A673 (cell line): ENCODE measurements at regions not wholly inside any gene's neighbourhood (a gene's known extent, or its start where the extent isn't known, plus 50 kb on each side); places are given as distances from the start of the nearest gene placed in this dataset.
"Not testable (repeated sequence)": the region's sequence is repeated elsewhere in the genome, so short reads cannot be mapped to it uniquely, and the experiment has no call there.

Experiments used
- BruUV-seq: library from RNA; stranded (reverse); fragments of 400-500 nt; replicated peaks from 2 replicates; lab custom pipeline; 2021; lab: Mats Ljungman, UMichigan
- CTCF ChIA-PET: fragments of 300-600 bp; sonication (Branson Sonifier 250); formaldehyde crosslinking; loops from one replicate; lab custom pipeline; 2022; ENCODE audit warnings: antibody characterized with exemption; lab: Charles Lee
- POLR2A ChIA-PET: fragments of 300-600 bp; sonication (Branson Sonifier 250); formaldehyde crosslinking; loops from one replicate; lab custom pipeline; 2022; ENCODE audit warnings: antibody characterized with exemption; ENCODE audit not compliant: low non-redundant PET; lab: Charles Lee
- DNase-seq: peaks from one replicate; pipeline ENCODE4 v3.0.0-alpha.2; 2015; ENCODE audit warnings: low spot score
- H3K27ac ChIP-seq: fragments of 200-600 bp; sonication (generic); 2 replicates; pipeline ENCODE4 v1.5.1; 2016; ENCODE audit warnings: mixed run types, low read depth, mild to moderate bottlenecking, mixed read lengths, antibody characterized with exemption, low read length; ENCODE audit not compliant: poor library complexity, severe bottlenecking
- H3K27me3 ChIP-seq: fragments of 200-600 bp; sonication (generic); replicated peaks from 2 replicates; pipeline ENCODE4 v1.6.1; 2017; ENCODE audit warnings: mixed run types, low read depth, mild to moderate bottlenecking, mixed read lengths, antibody characterized with exemption, low read length; ENCODE audit not compliant: insufficient read depth, poor library complexity
- H3K36me3 ChIP-seq: fragments of 200-600 bp; sonication (generic); 2 replicates; pipeline ENCODE4 v1.6.1; 2016; ENCODE audit warnings: mixed run types, mild to moderate bottlenecking, mixed read lengths, antibody characterized with exemption, low read length; ENCODE audit not compliant: insufficient read depth, poor library complexity, severe bottlenecking
- H3K4me1 ChIP-seq: fragments of 200-600 bp; sonication (generic); 2 replicates; pipeline ENCODE4 v1.6.1; 2017; ENCODE audit warnings: mixed run types, mild to moderate bottlenecking, mixed read lengths, antibody characterized with exemption, low read length; ENCODE audit not compliant: insufficient read depth, poor library complexity, severe bottlenecking
- H3K4me3 ChIP-seq: fragments of 200-600 bp; sonication (generic); 2 replicates; pipeline ENCODE4 v1.5.1; 2016; ENCODE audit warnings: low read depth, mixed run types, mild to moderate bottlenecking, mixed read lengths, low read length; ENCODE audit not compliant: poor library complexity, severe bottlenecking
- H3K9me3 ChIP-seq: fragments of 200-600 bp; sonication (generic); 2 replicates; pipeline ENCODE4 v1.6.1; 2016; ENCODE audit warnings: mixed run types, low read depth, mild to moderate bottlenecking, mixed read lengths, antibody characterized with exemption, low read length; ENCODE audit not compliant: poor library complexity, severe bottlenecking
- CTCF ChIP-seq: fragments of 300-800, 200-600 bp; sonication (generic); conservative IDR thresholded peaks from 2 replicates; pipeline ENCODE4 v1.5.1; 2017; ENCODE audit warnings: low read depth, mild to moderate bottlenecking, antibody characterized with exemption, low read length, moderate library complexity, mixed read lengths
- EZH2 ChIP-seq: fragments of 200-600 bp; sonication (generic); IDR thresholded peaks from 2 replicates; pipeline ENCODE4 v1.6.1; 2017; ENCODE audit warnings: borderline replicate concordance, low read depth, mild to moderate bottlenecking, mixed read lengths, antibody characterized with exemption, low read length; ENCODE audit not compliant: poor library complexity, severe bottlenecking
- intact Hi-C: fragments of 100-400 bp; cut with micrococcal nuclease; formaldehyde crosslinking; loops from one replicate; pipeline ENCODE4 v1.10.0; 2022; ENCODE audit not compliant: unreplicated experiment

DNA sequence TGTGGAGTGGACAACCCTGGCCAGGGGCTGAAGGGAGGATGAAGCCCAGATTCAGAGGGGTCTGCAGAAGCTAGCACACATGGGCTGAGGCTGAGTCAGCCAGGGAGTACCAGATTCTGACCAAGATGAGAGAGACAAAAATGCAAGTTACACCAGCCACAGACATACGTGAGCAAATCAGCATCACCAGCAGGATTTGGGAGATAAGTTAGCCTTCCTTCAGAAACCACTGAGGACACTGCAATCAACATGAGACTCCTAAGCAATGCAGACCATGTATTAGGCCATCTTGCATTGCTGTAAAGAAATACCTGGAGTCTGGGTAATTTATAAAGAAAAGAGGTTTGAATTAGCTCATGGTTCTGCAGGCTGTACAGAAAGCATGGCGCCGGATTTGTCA is 57.0 kb upstream of the PAGE5 start:
- intact Hi-C loops, result no loop called here
- no TSS peak for BruUV-seq

DNA sequence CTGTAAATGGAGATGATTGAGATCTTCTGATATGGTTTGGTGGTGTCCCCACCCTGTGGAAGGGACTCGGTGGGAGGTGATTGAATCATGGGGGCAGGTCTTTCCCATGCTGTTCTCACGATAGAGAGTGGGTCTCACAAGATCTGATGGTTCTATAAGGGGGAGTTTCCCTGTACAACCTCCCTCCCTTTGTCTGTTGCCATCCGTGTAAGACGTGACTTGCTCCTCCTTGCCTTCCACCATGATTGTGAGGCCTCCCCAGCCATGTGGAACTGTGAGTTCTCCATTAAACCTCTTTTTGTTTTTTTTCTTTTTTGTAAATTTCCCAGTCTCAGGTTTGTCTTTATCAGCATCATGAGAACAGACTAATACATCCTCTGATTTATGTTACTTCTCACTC is 55.1 kb upstream of the PAGE5 start:
- BruUV-seq, H3K36me3 ChIP-seq, CTCF ChIA-PET: not testable (repeated sequence)

More for the DNA sequence above, 57.0 kb upstream of the PAGE5 start:
- Histone ChIP-seq H3K27ac (no peak overlapping the region), H3K36me3 (no peaks in the 10 kb centered on the region), H3K27me3 (no peaks in the 10 kb centered on the region), H3K4me3 (no peak overlapping the region), H3K9me3 (no peaks in the 10 kb centered on the region), H3K4me1 (no peaks in the 10 kb centered on the region)
- no peak for DNase-seq
- ChIA-PET POLR2A (no interaction called here), CTCF (no interaction called here)
- TF ChIP-seq EZH2 (no peak), CTCF (no peak)

DNA sequence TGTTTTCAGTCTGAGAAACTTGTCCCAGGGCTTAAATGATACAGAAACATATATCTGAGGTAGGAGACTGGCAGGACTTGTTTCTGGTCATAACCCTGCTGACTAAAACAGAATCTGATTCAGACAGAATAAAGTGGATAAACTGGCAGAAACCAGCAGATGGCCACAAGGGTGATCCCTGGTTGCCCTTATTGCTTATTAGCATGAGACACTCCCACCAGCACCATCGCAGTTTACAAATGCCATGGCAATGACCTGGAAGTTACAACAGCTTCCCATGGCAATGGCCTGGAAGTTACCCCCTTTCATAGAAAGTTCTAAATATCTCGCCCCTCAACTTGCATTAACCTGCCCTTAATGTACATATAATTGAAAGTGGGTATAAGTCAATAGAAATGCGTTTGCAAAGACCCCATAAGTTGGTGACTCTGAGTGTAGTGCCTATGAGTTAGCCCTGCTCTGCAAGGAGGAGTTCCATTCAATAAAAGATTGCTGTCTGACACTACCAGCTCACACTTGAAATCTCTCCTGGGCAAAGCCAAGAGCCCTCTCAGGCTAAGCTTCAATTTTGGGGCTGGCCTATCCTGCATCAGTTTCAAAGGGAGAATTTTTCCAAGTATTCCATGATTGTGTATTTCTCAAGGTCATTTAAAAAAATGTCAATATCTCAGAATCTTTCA is 52.9 kb upstream of the PAGE5 start:
- H3K4me3 ChIP-seq, result no peak overlapping the region
- no peak for DNase-seq
- ChIA-PET CTCF (no interaction called here), POLR2A (no interaction called here)
- no peaks in the 10 kb centered on the region for H3K36me3 ChIP-seq
- BruUV-seq, result no TSS peak
- no peaks in the 10 kb centered on the region for H3K4me1 ChIP-seq
- no peak for TF ChIP-seq EZH2
- no peak for TF ChIP-seq CTCF
- H3K27ac ChIP-seq, result no peak overlapping the region
- no peaks in the 10 kb centered on the region for H3K9me3 ChIP-seq
- H3K27me3 ChIP-seq, result no peaks in the 10 kb centered on the region
- intact Hi-C loops, result no loop called here

More for the DNA sequence above, 55.1 kb upstream of the PAGE5 start:
- H3K27me3 ChIP-seq, H3K27ac ChIP-seq, POLR2A ChIA-PET, H3K9me3 ChIP-seq, H3K4me3 ChIP-seq, H3K4me1 ChIP-seq, DNase-seq, intact Hi-C loops: not testable (repeated sequence)

GRCh38 chrX:55167901-55168300 is 52.2 kb upstream of the PAGE5 start:
- intact Hi-C loops, result no loop called here
- ChIA-PET CTCF (no interaction called here), POLR2A (no interaction called here)
- Histone ChIP-seq H3K9me3 (no peaks in the 10 kb centered on the region), H3K4me1 (no peaks in the 10 kb centered on the region), H3K27me3 (no peaks in the 10 kb centered on the region), H3K27ac (no peak overlapping the region), H3K4me3 (no peak overlapping the region), H3K36me3 (no peaks in the 10 kb centered on the region)
- BruUV-seq, result no TSS peak
- TF ChIP-seq EZH2, result no peak
- TF ChIP-seq CTCF, result no peak
- no peak for DNase-seq
